A673 (cell line): ENCODE measurements at regions not wholly inside any gene's neighbourhood (a gene's known extent, or its start where the extent isn't known, plus 50 kb on each side); places are given as distances from the start of the nearest gene placed in this dataset.

Experiments used
- BruUV-seq: library from RNA; stranded (reverse); fragments of 400-500 nt; replicated peaks from 2 replicates; lab custom pipeline; 2021; lab: Mats Ljungman, UMichigan
- CTCF ChIA-PET: fragments of 300-600 bp; sonication (Branson Sonifier 250); formaldehyde crosslinking; loops from one replicate; lab custom pipeline; 2022; ENCODE audit warnings: antibody characterized with exemption; lab: Charles Lee
- POLR2A ChIA-PET: fragments of 300-600 bp; sonication (Branson Sonifier 250); formaldehyde crosslinking; loops from one replicate; lab custom pipeline; 2022; ENCODE audit warnings: antibody characterized with exemption; ENCODE audit not compliant: low non-redundant PET; lab: Charles Lee
- DNase-seq: peaks from one replicate; pipeline ENCODE4 v3.0.0-alpha.2; 2015; ENCODE audit warnings: low spot score
- H3K27ac ChIP-seq: fragments of 200-600 bp; sonication (generic); 2 replicates; pipeline ENCODE4 v1.5.1; 2016; ENCODE audit warnings: mixed run types, low read depth, mild to moderate bottlenecking, mixed read lengths, antibody characterized with exemption, low read length; ENCODE audit not compliant: poor library complexity, severe bottlenecking
- H3K27me3 ChIP-seq: fragments of 200-600 bp; sonication (generic); replicated peaks from 2 replicates; pipeline ENCODE4 v1.6.1; 2017; ENCODE audit warnings: mixed run types, low read depth, mild to moderate bottlenecking, mixed read lengths, antibody characterized with exemption, low read length; ENCODE audit not compliant: insufficient read depth, poor library complexity
- H3K36me3 ChIP-seq: fragments of 200-600 bp; sonication (generic); 2 replicates; pipeline ENCODE4 v1.6.1; 2016; ENCODE audit warnings: mixed run types, mild to moderate bottlenecking, mixed read lengths, antibody characterized with exemption, low read length; ENCODE audit not compliant: insufficient read depth, poor library complexity, severe bottlenecking
- H3K4me1 ChIP-seq: fragments of 200-600 bp; sonication (generic); 2 replicates; pipeline ENCODE4 v1.6.1; 2017; ENCODE audit warnings: mixed run types, mild to moderate bottlenecking, mixed read lengths, antibody characterized with exemption, low read length; ENCODE audit not compliant: insufficient read depth, poor library complexity, severe bottlenecking
- H3K4me3 ChIP-seq: fragments of 200-600 bp; sonication (generic); 2 replicates; pipeline ENCODE4 v1.5.1; 2016; ENCODE audit warnings: low read depth, mixed run types, mild to moderate bottlenecking, mixed read lengths, low read length; ENCODE audit not compliant: poor library complexity, severe bottlenecking
- H3K9me3 ChIP-seq: fragments of 200-600 bp; sonication (generic); 2 replicates; pipeline ENCODE4 v1.6.1; 2016; ENCODE audit warnings: mixed run types, low read depth, mild to moderate bottlenecking, mixed read lengths, antibody characterized with exemption, low read length; ENCODE audit not compliant: poor library complexity, severe bottlenecking
- EZH2 ChIP-seq: fragments of 200-600 bp; sonication (generic); IDR thresholded peaks from 2 replicates; pipeline ENCODE4 v1.6.1; 2017; ENCODE audit warnings: borderline replicate concordance, low read depth, mild to moderate bottlenecking, mixed read lengths, antibody characterized with exemption, low read length; ENCODE audit not compliant: poor library complexity, severe bottlenecking
- intact Hi-C: fragments of 100-400 bp; cut with micrococcal nuclease; formaldehyde crosslinking; loops from one replicate; pipeline ENCODE4 v1.10.0; 2022; ENCODE audit not compliant: unreplicated experiment
- TF ChIP-seq, protein P1 (sequence below): fragments of 300-800, 200-600 bp; sonication (generic); conservative IDR thresholded peaks from 2 replicates; pipeline ENCODE4 v1.5.1; 2017; ENCODE audit warnings: low read depth, mild to moderate bottlenecking, antibody characterized with exemption, low read length, moderate library complexity, mixed read lengths

DNA sequence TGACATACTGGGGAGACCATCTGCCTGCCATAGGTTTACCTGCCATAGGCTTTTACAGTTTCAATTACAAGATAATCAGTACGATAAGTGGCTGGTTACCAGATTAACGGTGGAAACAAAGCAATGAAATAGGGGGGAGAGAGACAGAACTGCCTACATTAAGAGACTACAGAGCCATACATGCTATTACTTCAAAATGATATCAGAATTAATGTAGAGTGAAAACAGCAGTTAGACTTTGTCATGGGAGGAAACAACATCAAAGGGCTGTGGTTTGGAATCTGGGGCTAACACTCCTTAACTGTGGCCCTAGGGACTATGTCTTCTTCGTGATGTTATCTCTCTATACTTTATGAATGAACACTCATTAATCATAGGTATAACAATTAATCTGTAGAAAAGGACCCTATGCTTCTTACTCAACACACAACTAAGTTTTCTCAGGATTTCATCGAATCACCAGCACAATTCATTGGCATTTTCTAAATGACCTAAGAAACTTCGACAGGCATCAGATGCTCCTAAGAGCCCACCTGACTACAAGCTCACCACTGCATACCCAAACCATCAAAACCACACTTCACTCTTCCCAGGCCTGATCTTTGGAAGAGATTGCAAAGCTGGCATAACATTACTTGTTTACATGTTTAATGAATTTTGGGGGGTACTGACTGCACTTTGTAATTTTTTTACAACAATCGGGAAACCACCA is 475.6 kb upstream of the SOX5 start:
- ChIA-PET CTCF (no interaction called here), POLR2A (no interaction called here)
- no peak for DNase-seq
- no TSS peak for BruUV-seq
- H3K9me3 ChIP-seq: peaks cover 8% of the 10 kb centered on the region
- H3K4me1 ChIP-seq: peaks cover 5% of the 10 kb centered on the region
- H3K27ac ChIP-seq: no peak overlapping the region
- no peak overlapping the region for H3K4me3 ChIP-seq
- H3K36me3 ChIP-seq: no peaks in the 10 kb centered on the region
- intact Hi-C loops: no loop called here
- no peaks in the 10 kb centered on the region for H3K27me3 ChIP-seq
- no peak for TF ChIP-seq EZH2
- TF ChIP-seq, protein P1, sequence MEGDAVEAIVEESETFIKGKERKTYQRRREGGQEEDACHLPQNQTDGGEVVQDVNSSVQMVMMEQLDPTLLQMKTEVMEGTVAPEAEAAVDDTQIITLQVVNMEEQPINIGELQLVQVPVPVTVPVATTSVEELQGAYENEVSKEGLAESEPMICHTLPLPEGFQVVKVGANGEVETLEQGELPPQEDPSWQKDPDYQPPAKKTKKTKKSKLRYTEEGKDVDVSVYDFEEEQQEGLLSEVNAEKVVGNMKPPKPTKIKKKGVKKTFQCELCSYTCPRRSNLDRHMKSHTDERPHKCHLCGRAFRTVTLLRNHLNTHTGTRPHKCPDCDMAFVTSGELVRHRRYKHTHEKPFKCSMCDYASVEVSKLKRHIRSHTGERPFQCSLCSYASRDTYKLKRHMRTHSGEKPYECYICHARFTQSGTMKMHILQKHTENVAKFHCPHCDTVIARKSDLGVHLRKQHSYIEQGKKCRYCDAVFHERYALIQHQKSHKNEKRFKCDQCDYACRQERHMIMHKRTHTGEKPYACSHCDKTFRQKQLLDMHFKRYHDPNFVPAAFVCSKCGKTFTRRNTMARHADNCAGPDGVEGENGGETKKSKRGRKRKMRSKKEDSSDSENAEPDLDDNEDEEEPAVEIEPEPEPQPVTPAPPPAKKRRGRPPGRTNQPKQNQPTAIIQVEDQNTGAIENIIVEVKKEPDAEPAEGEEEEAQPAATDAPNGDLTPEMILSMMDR: no peak

DNA sequence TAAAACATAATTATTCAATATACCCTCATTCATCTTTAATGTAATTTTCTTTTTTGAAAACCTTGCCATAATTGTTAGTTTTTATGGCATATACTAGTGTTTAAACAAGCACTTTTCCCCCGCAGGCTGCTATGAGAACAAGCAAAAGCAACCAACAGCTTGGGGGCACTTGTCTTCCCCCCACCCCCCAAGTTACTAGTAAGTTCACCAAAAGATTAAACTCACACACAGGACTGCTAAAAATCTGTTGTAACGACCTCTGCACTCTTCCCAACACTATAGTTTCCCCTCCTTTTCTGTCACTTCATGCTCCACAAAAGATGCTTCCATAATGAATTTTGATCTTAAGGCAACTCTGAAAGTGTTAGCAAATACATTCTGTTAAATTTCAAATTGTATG is 474.9 kb upstream of the SOX5 start:
- no TSS peak for BruUV-seq
- ChIA-PET POLR2A (no interaction called here), CTCF (no interaction called here)
- peaks cover 5% of the 10 kb centered on the region for H3K4me1 ChIP-seq
- H3K36me3 ChIP-seq: no peaks in the 10 kb centered on the region
- no peak overlapping the region for H3K4me3 ChIP-seq
- TF ChIP-seq, protein P1: no peak
- TF ChIP-seq EZH2: no peak
- no peaks in the 10 kb centered on the region for H3K27me3 ChIP-seq
- DNase-seq: no peak
- intact Hi-C loops: no loop called here
- peaks cover 9% of the 10 kb centered on the region for H3K9me3 ChIP-seq
- H3K27ac ChIP-seq: no peak overlapping the region

DNA sequence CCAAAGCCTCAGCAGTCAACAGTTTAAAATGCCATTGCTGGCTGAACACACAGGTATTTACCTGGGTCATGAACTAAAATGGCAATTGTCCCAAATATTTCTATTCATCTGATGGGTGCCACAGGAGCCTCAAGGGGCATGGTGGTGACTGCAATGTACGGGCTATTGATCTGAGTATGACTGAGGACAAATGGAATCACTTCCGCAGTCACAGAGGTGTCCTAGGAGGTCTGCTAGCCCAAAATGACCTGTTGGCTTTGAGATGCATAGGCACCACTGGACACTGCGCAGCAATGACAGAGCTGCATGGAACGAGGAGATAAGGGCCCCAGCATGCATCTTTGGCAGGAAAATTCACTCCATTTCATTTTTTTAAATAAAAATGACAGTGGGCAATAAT is 474.1 kb upstream of the SOX5 start:
- TF ChIP-seq, protein P1: no peak
- TF ChIP-seq EZH2: no peak
- intact Hi-C loops: no loop called here
- Histone ChIP-seq H3K4me3 (no peak overlapping the region), H3K36me3 (no peaks in the 10 kb centered on the region), H3K9me3 (peaks cover 9% of the 10 kb centered on the region), H3K4me1 (peaks cover 5% of the 10 kb centered on the region), H3K27ac (no peak overlapping the region), H3K27me3 (no peaks in the 10 kb centered on the region)
- BruUV-seq: no TSS peak
- CTCF ChIA-PET: no interaction called here
- no peak for DNase-seq
- POLR2A ChIA-PET: no interaction called here
